H9 (cell line): ENCODE measurements at regions not wholly inside any gene's neighbourhood (a gene's known extent, or its start where the extent isn't known, plus 50 kb on each side); places are given as distances from the start of the nearest gene placed in this dataset.

Experiments used
- DNase-seq: peaks from one replicate; pipeline ENCODE4 v3.0.0-alpha.2; 2017
- H2AFZ ChIP-seq: one replicate; pipeline ENCODE4 v1.6.1; 2013; ENCODE audit warnings: mild to moderate bottlenecking, low read length, control low read depth, moderate library complexity
- H2AK5ac ChIP-seq: 2 replicates; pipeline ENCODE4 v1.6.1; 2013; ENCODE audit warnings: low read length, control low read depth, mixed read lengths; ENCODE audit not compliant: insufficient read length
- H2BK120ac ChIP-seq: one replicate; pipeline ENCODE4 v1.6.1; 2013; ENCODE audit warnings: low read depth, mild to moderate bottlenecking, low read length, control low read depth, inconsistent platforms; ENCODE audit not compliant: poor library complexity, severe bottlenecking
- H2BK12ac ChIP-seq: 2 replicates; pipeline ENCODE4 v1.6.1; 2013; ENCODE audit warnings: low read length, control low read depth, mixed read lengths, low read depth; ENCODE audit not compliant: insufficient read length
- H2BK15ac ChIP-seq: 2 replicates; pipeline ENCODE4 v1.6.1; 2013; ENCODE audit warnings: low read depth, low read length, control low read depth
- H2BK20ac ChIP-seq: one replicate; pipeline ENCODE4 v1.6.1; 2013; ENCODE audit warnings: low read depth, mild to moderate bottlenecking, low read length, control low read depth, inconsistent platforms; ENCODE audit not compliant: poor library complexity, severe bottlenecking
- H2BK5ac ChIP-seq: 2 replicates; pipeline ENCODE4 v1.6.1; 2013; ENCODE audit warnings: low read length, control low read depth, mixed read lengths; ENCODE audit not compliant: insufficient read length
- H3K14ac ChIP-seq: 2 replicates; pipeline ENCODE4 v1.6.1; 2013; ENCODE audit warnings: low read length, control low read depth; ENCODE audit not compliant: insufficient read depth
- H3K18ac ChIP-seq: 2 replicates; pipeline ENCODE4 v1.6.1; 2013; ENCODE audit warnings: low read depth, mild to moderate bottlenecking, mixed read lengths, low read length, control low read depth; ENCODE audit not compliant: insufficient read length
- H3K23ac ChIP-seq: 2 replicates; pipeline ENCODE4 v1.6.1; 2013; ENCODE audit warnings: low read length, control low read depth, mixed read lengths, low read depth; ENCODE audit not compliant: insufficient read length
- H3K23me2 ChIP-seq: 2 replicates; pipeline ENCODE4 v1.6.1; 2013; ENCODE audit warnings: low read depth, mild to moderate bottlenecking, mixed read lengths, low read length, control low read depth; ENCODE audit not compliant: insufficient read length, poor library complexity, severe bottlenecking
- H3K27ac ChIP-seq: 2 replicates; pipeline ENCODE4 v1.5.1; 2013; ENCODE audit warnings: low read length, control low read depth, mixed read lengths, low read depth; ENCODE audit not compliant: insufficient read length
- H3K27me3 ChIP-seq: 2 replicates; pipeline ENCODE4 v1.6.1; 2013; ENCODE audit warnings: low read length, control low read depth, inconsistent platforms; ENCODE audit not compliant: insufficient read depth
- H3K4ac ChIP-seq: 2 replicates; pipeline ENCODE4 v1.6.1; 2013; ENCODE audit warnings: low read depth, mild to moderate bottlenecking, control low read depth, inconsistent platforms, low read length, moderate library complexity
- H3K4me1 ChIP-seq: 2 replicates; pipeline ENCODE4 v1.6.1; 2013; ENCODE audit warnings: low read length, control low read depth, inconsistent platforms; ENCODE audit not compliant: insufficient read depth
- H3K4me2 ChIP-seq: 2 replicates; pipeline ENCODE4 v1.6.1; 2013; ENCODE audit warnings: low read length, control low read depth, mixed read lengths; ENCODE audit not compliant: insufficient read length, insufficient read depth
- H3K56ac ChIP-seq: 2 replicates; pipeline ENCODE4 v1.6.1; 2013; ENCODE audit warnings: low read depth, mild to moderate bottlenecking, mixed read lengths, low read length, control low read depth; ENCODE audit not compliant: insufficient read length
- H3K79me1 ChIP-seq: 2 replicates; pipeline ENCODE4 v1.6.1; 2013; ENCODE audit warnings: low read depth, mild to moderate bottlenecking, moderate library complexity, low read length, control low read depth, inconsistent platforms; ENCODE audit not compliant: insufficient read depth, poor library complexity, severe bottlenecking
- H3K79me2 ChIP-seq: 2 replicates; pipeline ENCODE4 v1.6.1; 2013; ENCODE audit warnings: low read length, control low read depth, inconsistent platforms; ENCODE audit not compliant: insufficient read depth
- H3K9ac ChIP-seq: 2 replicates; pipeline ENCODE4 v1.6.1; 2013; ENCODE audit warnings: low read length, control low read depth, mixed read lengths; ENCODE audit not compliant: insufficient read length; ENCODE audit errors: extremely low read depth
- H3K9me3 ChIP-seq: one replicate; pipeline ENCODE4 v1.6.1; 2013; ENCODE audit warnings: low read depth, low read length, inconsistent platforms; ENCODE audit not compliant: control insufficient read depth
- H3T11ph ChIP-seq: one replicate; pipeline ENCODE4 v1.6.1; 2013; ENCODE audit warnings: mild to moderate bottlenecking, low read length, control low read depth, inconsistent platforms
- H4K20me1 ChIP-seq: one replicate; pipeline ENCODE4 v1.6.1; 2013; ENCODE audit not compliant: control insufficient read depth, insufficient read length, insufficient read depth
- H4K5ac ChIP-seq: 2 replicates; pipeline ENCODE4 v1.6.1; 2013; ENCODE audit warnings: low read depth, mild to moderate bottlenecking, mixed read lengths, low read length, control low read depth; ENCODE audit not compliant: insufficient read length
- H4K8ac ChIP-seq: replicated peaks from 2 replicates; pipeline ENCODE4 v1.6.1; 2013; ENCODE audit warnings: low read length, control low read depth, mixed read lengths, low read depth; ENCODE audit not compliant: insufficient read length
- H4K91ac ChIP-seq: 2 replicates; pipeline ENCODE4 v1.6.1; 2013; ENCODE audit warnings: low read depth, mild to moderate bottlenecking, moderate library complexity, mixed read lengths, low read length, control low read depth; ENCODE audit not compliant: insufficient read length
- H3K27ac Mint-ChIP-seq, 3 experiments: 2 replicates in 2 of 3; 3 replicates in 1 of 3; pipeline ENCODE4 v1.8.0; 2020 to 2021; ENCODE audit warnings: mixed read lengths in 3 of 3, mild to moderate bottlenecking in 1 of 3, moderate library complexity in 1 of 3
- H3K27me3 Mint-ChIP-seq: 2 replicates; pipeline ENCODE4 v1.8.0; 2021; ENCODE audit warnings: low read depth, mild to moderate bottlenecking, moderate library complexity, mixed read lengths
- H3K36me3 Mint-ChIP-seq, 3 experiments: 2 replicates in 2 of 3; 3 replicates in 1 of 3; pipeline ENCODE4 v1.8.0; 2020 to 2021; ENCODE audit warnings: low read depth in 3 of 3, mixed read lengths in 3 of 3; ENCODE audit not compliant: insufficient read depth in 1 of 3
- H3K4me1 Mint-ChIP-seq, 2 experiments: 2 replicates each; pipeline ENCODE4 v1.8.0; 2020; ENCODE audit warnings: mixed read lengths in 2 of 2
- H3K4me3 Mint-ChIP-seq, 2 experiments: 2 replicates in 1 of 2; 3 replicates in 1 of 2; pipeline ENCODE4 v1.8.0; 2020 to 2021; ENCODE audit warnings: mild to moderate bottlenecking in 2 of 2, mixed read lengths in 2 of 2, moderate library complexity in 1 of 2
- H3K9me3 Mint-ChIP-seq, 2 experiments: 2 replicates in 1 of 2; 3 replicates in 1 of 2; pipeline ENCODE4 v1.8.0; 2020; ENCODE audit warnings: mild to moderate bottlenecking in 2 of 2, mixed read lengths in 2 of 2, moderate library complexity in 1 of 2
- CTCF ChIP-seq: fragments of 200-600 bp; sonication (generic); conservative IDR thresholded peaks from 3 replicates; pipeline ENCODE4 v1.8.0; 2021; ENCODE audit warnings: antibody characterized with exemption, mild to moderate bottlenecking
- WGBS: extraction: QIAGEN DNeasy Blood & Tissue Kit; methylation state at CpG from one replicate; pipeline ENCODE4 v1.1.7; 2013; ENCODE audit warnings: missing lambda C conversion rate, low lambda C conversion rate, mixed read lengths; ENCODE audit not compliant: insufficient read length; ENCODE audit errors: extremely low coverage; 5-methylcytosine and 5-hydroxymethylcytosine counted together

GRCh38 chr4:123599061-123599919 lies 202.7 kb downstream of the SPRY1 start:
- Mint-ChIP-seq H3K36me3 (peaks cover 0 to under 1% (median 0%) of the 10 kb centered on the region in 3 experiments; a peak in 1 of 7 replicates), H3K4me1 (peaks cover 39 to 42% of the 10 kb centered on the region in 2 experiments), H3K4me3 (no peak overlapping the region), H3K27me3 (no peaks in the 10 kb centered on the region), H3K27ac (peak overlapping the region in 2 of 3 experiments; percentile 84 to 91; a peak in 3 of 7 replicates), H3K9me3 (no peaks in the 10 kb centered on the region)
- Histone ChIP-seq H3K14ac (no peak overlapping the region), H4K91ac (no peak overlapping the region), H3T11ph (no peak overlapping the region), H3K4ac (no peak overlapping the region), H2BK120ac (no peak overlapping the region), H3K79me1 (no peaks in the 10 kb centered on the region), H3K18ac (no peak overlapping the region), H2AFZ (no peak overlapping the region), H4K8ac (no peak overlapping the region), H4K20me1 (no peaks in the 10 kb centered on the region), H2BK15ac (no peak overlapping the region), H3K23ac (no peak overlapping the region), H3K27me3 (no peaks in the 10 kb centered on the region), H2AK5ac (no peak overlapping the region), H4K5ac (no peak overlapping the region), H3K4me1 (no peaks in the 10 kb centered on the region; the same call in 1 of the 2 replicates), H2BK12ac (no peak overlapping the region), H3K9ac (no peak overlapping the region), H3K79me2 (no peaks in the 10 kb centered on the region), H3K9me3 (no peaks in the 10 kb centered on the region), H3K56ac (no peak overlapping the region), H3K27ac (no peak overlapping the region), H3K23me2 (no peaks in the 10 kb centered on the region), H3K4me2 (no peak overlapping the region), H2BK5ac (no peak overlapping the region), H2BK20ac (no peak overlapping the region)
- TF ChIP-seq CTCF = no peak
- DNase-seq = no peak
- no CpG with 5 or more reads among the region's 3 CpGs for WGBS
